ENCODE measurements at regions not wholly inside any gene's neighbourhood (a gene's known extent, or its start where the extent isn't known, plus 50 kb on each side); places are given as distances from the start of the nearest gene placed in this dataset.

DNA sequence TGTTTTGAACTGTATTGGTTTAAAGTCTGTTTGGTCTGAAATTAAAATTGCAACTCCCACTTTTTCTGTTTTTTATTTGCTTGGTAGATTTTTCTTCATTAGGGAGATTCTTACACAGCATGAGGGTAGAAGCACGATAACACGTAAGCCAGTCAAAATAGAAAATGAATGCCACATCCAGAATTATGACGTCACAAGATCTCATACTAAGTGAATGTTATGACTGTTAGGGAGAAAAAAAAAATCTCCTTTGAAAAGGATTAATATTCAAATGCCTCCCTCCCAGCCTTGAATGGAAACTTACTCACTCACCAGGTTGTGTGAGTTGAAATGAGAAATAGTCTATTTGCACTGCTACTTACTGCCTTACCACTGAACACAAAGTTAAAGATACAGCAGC lies 670.8 kb downstream of the TFAP2A start:
- Histone ChIP-seq H3K9me3 (ENCODE audit: control insufficient read depth in 4 of 4, low read length in 3 of 4) (no peaks in the 10 kb centered on the region), H3K36me3 (ENCODE audit: control insufficient read depth in 4 of 4, insufficient read depth in 3 of 4, low read depth in 1 of 4, low read length in 3 of 4) (no peaks in the 10 kb centered on the region), H3K4me1 (ENCODE audit: control insufficient read depth in 4 of 4, insufficient read depth in 4 of 4, low read length in 3 of 4) (no peaks in the 10 kb centered on the region), H3K27ac (ENCODE audit: low read depth in 1 of 2, low read length in 2 of 2) (no peak overlapping the region), H3K27me3 (ENCODE audit: control insufficient read depth in 4 of 4, insufficient read depth in 4 of 4, low read length in 3 of 4) (no peaks in the 10 kb centered on the region), H3K4me3 (ENCODE audit: low read depth in 1 of 3, low read length in 3 of 3) (no peak overlapping the region), H3K9ac (ENCODE audit: low read depth in 1 of 2, low read length in 2 of 2) (no peak overlapping the region)
- TF ChIP-seq, protein P1, sequence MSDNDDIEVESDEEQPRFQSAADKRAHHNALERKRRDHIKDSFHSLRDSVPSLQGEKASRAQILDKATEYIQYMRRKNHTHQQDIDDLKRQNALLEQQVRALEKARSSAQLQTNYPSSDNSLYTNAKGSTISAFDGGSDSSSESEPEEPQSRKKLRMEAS (IDR thresholded peaks at IDR 0.05), result no peak
- TF ChIP-seq SP1 (IDR thresholded peaks at IDR 0.05) (no peak), NR2F2 (IDR thresholded peaks at IDR 0.05) (no peak), RAD21 (IDR thresholded peaks at IDR 0.05) (no peak), FOXA1 (IDR thresholded peaks at IDR 0.05) (no peak), RXRA (IDR thresholded peaks at IDR 0.05) (no peak), TAF1 (conservative IDR thresholded peaks at IDR 0.05) (no peak), YY1 (IDR thresholded peaks at IDR 0.05) (no peak), GABPA (IDR thresholded peaks at IDR 0.05 in 1 of 2, conservative IDR thresholded peaks at IDR 0.05 in 1 of 2) (no peak), HNF4G (IDR thresholded peaks at IDR 0.05) (no peak), HNF4A (conservative IDR thresholded peaks at IDR 0.05) (no peak), FOXA2 (IDR thresholded peaks at IDR 0.05) (no peak)
- TF ChIP-seq, protein P2, sequence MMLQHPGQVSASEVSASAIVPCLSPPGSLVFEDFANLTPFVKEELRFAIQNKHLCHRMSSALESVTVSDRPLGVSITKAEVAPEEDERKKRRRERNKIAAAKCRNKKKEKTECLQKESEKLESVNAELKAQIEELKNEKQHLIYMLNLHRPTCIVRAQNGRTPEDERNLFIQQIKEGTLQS (IDR thresholded peaks at IDR 0.05), result no peak
- TF ChIP-seq, protein P3, sequence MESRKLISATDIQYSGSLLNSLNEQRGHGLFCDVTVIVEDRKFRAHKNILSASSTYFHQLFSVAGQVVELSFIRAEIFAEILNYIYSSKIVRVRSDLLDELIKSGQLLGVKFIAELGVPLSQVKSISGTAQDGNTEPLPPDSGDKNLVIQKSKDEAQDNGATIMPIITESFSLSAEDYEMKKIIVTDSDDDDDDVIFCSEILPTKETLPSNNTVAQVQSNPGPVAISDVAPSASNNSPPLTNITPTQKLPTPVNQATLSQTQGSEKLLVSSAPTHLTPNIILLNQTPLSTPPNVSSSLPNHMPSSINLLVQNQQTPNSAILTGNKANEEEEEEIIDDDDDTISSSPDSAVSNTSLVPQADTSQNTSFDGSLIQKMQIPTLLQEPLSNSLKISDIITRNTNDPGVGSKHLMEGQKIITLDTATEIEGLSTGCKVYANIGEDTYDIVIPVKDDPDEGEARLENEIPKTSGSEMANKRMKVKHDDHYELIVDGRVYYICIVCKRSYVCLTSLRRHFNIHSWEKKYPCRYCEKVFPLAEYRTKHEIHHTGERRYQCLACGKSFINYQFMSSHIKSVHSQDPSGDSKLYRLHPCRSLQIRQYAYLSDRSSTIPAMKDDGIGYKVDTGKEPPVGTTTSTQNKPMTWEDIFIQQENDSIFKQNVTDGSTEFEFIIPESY (IDR thresholded peaks at IDR 0.05), result no peak
- TF ChIP-seq, protein P4, sequence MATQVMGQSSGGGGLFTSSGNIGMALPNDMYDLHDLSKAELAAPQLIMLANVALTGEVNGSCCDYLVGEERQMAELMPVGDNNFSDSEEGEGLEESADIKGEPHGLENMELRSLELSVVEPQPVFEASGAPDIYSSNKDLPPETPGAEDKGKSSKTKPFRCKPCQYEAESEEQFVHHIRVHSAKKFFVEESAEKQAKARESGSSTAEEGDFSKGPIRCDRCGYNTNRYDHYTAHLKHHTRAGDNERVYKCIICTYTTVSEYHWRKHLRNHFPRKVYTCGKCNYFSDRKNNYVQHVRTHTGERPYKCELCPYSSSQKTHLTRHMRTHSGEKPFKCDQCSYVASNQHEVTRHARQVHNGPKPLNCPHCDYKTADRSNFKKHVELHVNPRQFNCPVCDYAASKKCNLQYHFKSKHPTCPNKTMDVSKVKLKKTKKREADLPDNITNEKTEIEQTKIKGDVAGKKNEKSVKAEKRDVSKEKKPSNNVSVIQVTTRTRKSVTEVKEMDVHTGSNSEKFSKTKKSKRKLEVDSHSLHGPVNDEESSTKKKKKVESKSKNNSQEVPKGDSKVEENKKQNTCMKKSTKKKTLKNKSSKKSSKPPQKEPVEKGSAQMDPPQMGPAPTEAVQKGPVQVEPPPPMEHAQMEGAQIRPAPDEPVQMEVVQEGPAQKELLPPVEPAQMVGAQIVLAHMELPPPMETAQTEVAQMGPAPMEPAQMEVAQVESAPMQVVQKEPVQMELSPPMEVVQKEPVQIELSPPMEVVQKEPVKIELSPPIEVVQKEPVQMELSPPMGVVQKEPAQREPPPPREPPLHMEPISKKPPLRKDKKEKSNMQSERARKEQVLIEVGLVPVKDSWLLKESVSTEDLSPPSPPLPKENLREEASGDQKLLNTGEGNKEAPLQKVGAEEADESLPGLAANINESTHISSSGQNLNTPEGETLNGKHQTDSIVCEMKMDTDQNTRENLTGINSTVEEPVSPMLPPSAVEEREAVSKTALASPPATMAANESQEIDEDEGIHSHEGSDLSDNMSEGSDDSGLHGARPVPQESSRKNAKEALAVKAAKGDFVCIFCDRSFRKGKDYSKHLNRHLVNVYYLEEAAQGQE (IDR thresholded peaks at IDR 0.05), result no peak
- TF ChIP-seq, protein P5, sequence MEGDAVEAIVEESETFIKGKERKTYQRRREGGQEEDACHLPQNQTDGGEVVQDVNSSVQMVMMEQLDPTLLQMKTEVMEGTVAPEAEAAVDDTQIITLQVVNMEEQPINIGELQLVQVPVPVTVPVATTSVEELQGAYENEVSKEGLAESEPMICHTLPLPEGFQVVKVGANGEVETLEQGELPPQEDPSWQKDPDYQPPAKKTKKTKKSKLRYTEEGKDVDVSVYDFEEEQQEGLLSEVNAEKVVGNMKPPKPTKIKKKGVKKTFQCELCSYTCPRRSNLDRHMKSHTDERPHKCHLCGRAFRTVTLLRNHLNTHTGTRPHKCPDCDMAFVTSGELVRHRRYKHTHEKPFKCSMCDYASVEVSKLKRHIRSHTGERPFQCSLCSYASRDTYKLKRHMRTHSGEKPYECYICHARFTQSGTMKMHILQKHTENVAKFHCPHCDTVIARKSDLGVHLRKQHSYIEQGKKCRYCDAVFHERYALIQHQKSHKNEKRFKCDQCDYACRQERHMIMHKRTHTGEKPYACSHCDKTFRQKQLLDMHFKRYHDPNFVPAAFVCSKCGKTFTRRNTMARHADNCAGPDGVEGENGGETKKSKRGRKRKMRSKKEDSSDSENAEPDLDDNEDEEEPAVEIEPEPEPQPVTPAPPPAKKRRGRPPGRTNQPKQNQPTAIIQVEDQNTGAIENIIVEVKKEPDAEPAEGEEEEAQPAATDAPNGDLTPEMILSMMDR (IDR thresholded peaks at IDR 0.05; ENCODE audit: low read depth, low read length, missing input control), result no peak
- no peak for DNase-seq (ENCODE audit: low spot score)
- 76% methylated on average over 3 of the region's 3 CpGs for WGBS

DNA sequence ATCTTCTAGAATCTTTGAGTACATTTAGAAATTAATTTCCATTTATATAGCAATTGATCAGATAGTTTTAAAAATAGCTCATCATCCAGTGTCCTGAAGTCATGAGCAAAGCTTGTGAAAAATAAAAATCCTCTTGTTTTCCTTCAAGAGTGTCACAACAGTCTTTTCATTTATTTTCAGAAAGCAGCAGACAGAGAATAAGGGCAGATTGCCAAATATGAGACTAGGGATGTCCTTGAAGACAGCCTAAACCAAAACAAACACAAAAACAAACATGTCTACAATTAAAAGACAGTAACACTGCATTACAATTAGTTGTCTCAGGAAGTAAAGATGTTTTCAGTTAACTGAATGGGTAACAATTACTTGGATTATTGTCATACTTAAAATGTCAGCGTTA lies 682.8 kb downstream of the TFAP2A start:
- Histone ChIP-seq H3K4me1 (ENCODE audit: control insufficient read depth in 4 of 4, insufficient read depth in 4 of 4, low read length in 3 of 4) (no peaks in the 10 kb centered on the region), H3K27me3 (ENCODE audit: control insufficient read depth in 4 of 4, insufficient read depth in 4 of 4, low read length in 3 of 4) (no peaks in the 10 kb centered on the region), H3K9me3 (ENCODE audit: control insufficient read depth in 4 of 4, low read length in 3 of 4) (no peaks in the 10 kb centered on the region), H3K4me3 (ENCODE audit: low read depth in 1 of 3, low read length in 3 of 3) (no peak overlapping the region), H3K9ac (ENCODE audit: low read depth in 1 of 2, low read length in 2 of 2) (no peak overlapping the region), H3K36me3 (ENCODE audit: control insufficient read depth in 4 of 4, insufficient read depth in 3 of 4, low read depth in 1 of 4, low read length in 3 of 4) (no peaks in the 10 kb centered on the region), H3K27ac (ENCODE audit: low read depth in 1 of 2, low read length in 2 of 2) (no peak overlapping the region)
- WGBS, result 90% methylated on average over 1 of the region's 1 CpG
- DNase-seq (ENCODE audit: low spot score), result no peak
- no peak for TF ChIP-seq FOXA1 (IDR thresholded peaks at IDR 0.05)
- TF ChIP-seq, protein P5 (IDR thresholded peaks at IDR 0.05; ENCODE audit: low read depth, low read length, missing input control), result no peak
- TF ChIP-seq RXRA (IDR thresholded peaks at IDR 0.05), result no peak
- TF ChIP-seq, protein P2 (IDR thresholded peaks at IDR 0.05), result no peak
- TF ChIP-seq, protein P3 (IDR thresholded peaks at IDR 0.05), result no peak
- no peak for TF ChIP-seq TAF1 (conservative IDR thresholded peaks at IDR 0.05)
- no peak for TF ChIP-seq HNF4A (conservative IDR thresholded peaks at IDR 0.05)
- no peak for TF ChIP-seq SP1 (IDR thresholded peaks at IDR 0.05)
- TF ChIP-seq RAD21 (IDR thresholded peaks at IDR 0.05), result no peak
- TF ChIP-seq HNF4G (IDR thresholded peaks at IDR 0.05), result no peak
- no peak for TF ChIP-seq GABPA (IDR thresholded peaks at IDR 0.05 in 1 of 2, conservative IDR thresholded peaks at IDR 0.05 in 1 of 2)
- TF ChIP-seq, protein P1 (IDR thresholded peaks at IDR 0.05), result no peak

Measured in liver (tissue), 8 donors.